OCI-M1 (cell line): ENCODE measurements at regions not wholly inside any gene's neighbourhood (a gene's known extent, or its start where the extent isn't known, plus 50 kb on each side); places are given as distances from the start of the nearest gene placed in this dataset.

Experiments
- DNase-seq: peaks from one replicate; lab custom pipeline; 2025; lab: John Stamatoyannopoulos, UW

DNA sequence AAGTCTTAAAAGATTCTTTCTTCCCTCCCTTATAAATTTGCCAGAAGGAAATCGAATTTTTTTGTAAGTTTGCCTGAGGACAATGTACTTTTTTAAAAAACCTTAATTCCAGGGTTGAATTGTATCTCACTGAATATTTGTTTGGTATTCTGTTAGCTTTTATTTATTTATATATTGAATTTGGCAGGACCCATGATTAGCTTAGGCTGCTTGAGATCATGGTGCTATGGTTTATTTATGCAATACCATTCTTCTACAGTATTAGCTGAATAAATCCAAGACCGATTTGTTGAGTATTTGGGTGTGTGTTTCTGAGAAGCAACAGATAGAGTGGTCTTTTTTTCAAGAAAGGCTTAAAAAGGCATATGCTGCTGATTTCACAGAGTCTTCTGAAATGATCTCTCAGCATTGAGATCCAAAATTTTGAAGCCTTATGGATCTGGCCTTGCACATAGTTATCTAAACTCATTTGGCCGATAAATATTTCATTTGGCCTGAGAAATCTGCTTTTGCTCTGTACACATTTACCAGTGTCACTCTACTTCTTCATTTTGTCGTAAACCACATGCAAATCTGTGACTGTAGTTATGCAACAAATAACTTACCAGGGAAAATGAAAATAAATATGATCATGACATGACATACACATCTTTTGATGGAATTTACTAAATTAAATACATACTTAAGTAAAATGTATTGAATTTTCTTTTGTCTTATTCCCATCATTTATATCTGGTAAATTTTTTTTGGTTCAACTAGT lies 265.8 kb upstream of the FLRT2 start:
- DNase-seq, result no peak

DNA sequence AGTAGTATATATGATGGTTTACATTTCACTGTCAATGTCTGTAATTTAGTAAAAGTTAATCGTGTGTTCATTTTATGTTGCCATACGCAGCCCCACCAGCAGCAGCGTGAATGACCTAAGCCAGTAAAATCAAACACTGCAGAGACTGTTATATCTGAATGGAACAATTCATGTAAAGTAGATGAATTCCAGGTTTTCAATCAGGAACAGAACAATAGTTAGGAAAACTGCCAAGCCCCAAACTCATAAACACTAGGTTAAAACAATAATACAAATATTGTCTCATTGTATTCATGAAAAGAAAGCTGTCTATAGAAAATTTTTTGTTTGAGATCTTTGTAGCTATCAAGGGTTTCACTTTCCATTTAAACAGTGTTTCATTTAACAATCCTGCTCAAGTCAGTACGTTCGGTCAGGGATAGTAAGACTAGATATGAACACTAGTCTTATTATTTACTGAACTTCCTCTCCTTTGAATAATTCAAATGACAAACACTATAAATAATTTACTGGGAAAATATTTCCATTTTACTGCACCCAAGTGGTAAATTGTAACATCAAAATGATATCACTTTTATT lies 256.8 kb upstream of the FLRT2 start:
- DNase-seq, result peak; percentile 74

DNA sequence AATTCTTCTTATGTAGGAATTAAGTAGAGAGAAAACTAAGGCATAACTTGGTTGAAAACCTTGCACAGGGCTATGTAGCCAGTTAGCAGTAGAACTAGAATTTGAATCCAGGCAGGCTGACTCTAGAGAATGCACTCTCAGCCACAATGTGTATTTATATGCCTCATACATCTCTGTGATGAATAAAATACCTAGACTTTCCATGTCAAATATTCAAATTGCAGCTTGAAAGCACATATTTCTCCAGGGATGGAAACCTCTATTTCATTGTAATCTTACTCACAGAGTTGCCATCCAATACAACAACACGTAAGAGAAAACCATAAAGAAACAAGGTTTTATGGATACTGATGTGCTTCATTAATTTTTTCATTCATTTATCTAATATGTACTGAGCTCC lies 256.0 kb upstream of the FLRT2 start:
- DNase-seq, result no peak

DNA sequence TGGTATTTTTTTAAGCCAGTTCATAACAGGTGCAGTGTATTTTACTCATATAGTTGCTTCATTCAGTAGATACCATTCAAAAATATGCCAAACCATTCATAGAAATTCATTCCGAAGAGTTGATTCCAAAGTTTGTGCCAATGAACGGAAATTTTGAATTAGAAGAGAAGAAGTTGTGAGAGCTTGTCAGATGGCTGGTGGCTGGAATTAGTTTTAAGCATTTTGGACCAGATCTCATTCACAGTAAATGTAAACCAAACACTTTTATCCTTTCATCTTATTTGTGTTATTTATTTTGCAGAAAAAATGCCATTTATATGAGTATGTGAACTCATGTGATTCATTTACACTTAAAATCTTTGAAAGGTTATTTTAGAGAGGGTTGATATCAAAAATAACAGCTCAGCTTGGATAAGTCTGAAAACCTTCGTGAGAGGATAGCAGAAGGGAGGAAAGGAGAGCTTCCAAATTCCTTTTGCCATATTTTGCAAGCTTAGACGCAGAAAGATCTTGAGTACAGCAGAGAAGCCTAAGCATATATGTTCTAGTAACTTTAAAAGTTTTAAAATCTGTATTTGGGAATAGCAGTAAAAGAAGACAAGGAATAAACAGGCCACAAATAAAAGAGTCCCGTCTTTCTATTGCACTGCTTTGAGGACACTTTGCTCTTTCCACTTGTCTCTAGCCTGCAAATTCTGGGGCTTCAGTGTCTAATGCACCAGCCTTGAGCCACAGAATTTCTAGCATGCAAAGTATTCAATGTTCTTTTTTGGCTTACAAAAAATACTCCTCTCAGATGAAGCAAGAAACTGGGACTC lies 253.6 kb upstream of the FLRT2 start:
- DNase-seq, result no peak

- no peak for DNase-seq
Observed at GRCh38 chr14:85276979-85277228, 253.0 kb upstream of the FLRT2 start.

DNA sequence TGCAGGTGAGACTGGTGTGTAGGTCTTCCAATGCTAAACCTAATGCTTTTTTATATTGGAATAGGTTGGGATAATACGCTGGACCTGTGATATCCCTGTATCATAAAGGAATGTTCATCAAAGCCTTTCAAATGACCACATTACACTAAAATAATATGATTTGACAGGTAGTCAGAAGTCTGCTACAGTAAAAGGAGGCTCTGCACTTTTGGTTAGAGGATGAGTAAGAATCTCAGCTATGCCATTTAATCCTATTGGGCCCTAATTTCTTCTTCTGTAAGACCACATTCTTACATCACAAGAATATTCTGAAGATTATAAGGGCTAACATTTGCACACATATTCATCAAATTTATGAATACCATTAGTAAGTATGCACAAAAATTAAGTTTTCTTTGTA lies 250.5 kb upstream of the FLRT2 start:
- no peak for DNase-seq

DNA sequence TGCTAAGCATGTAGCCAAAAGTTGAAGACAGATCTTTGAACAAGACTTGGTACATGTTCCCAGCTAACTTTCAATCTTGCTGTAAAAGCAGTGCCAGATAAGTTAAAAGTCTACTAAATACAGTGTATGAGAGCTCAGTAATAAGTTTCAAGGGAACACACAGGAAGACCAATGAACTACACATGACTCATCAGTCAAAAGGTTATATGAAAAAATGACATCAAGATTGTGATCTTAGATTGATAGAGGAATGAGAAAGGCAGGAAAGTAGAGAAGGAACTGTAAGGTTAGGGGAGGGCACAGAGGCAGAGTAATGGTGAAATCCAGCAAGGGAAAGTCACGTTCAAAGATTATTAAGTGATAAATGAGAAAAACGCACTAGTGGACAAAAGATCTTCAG lies 249.9 kb upstream of the FLRT2 start:
- DNase-seq, result no peak

- peak; percentile 48 for DNase-seq
Observed at GRCh38 chr14:85281921-85282320, 248.0 kb upstream of the FLRT2 start.

DNA sequence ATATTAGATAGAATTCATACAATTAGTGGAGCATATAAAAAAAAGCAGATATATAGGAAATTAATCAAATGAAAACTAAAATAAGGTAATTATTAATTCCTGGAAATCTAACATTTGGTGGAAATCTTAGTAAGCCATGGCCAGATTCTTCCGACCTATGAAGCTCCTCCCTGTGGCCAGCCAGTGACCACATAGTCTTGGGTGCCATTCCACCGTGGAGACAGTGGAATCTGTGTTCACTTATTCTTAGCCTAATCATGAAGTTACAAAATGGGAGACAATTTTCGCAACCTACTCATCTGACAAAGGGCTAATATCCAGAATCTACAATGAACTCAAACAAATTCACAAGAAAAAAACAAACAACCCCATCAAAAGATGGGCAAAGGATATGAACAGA lies 241.9 kb upstream of the FLRT2 start:
- DNase-seq, result no peak

GRCh38 chr14:85291731-85292130 lies 238.2 kb upstream of the FLRT2 start:
- DNase-seq, result no peak

GRCh38 chr14:85293612-85294234 lies 236.2 kb upstream of the FLRT2 start:
- DNase-seq, result peak; percentile 76

DNA sequence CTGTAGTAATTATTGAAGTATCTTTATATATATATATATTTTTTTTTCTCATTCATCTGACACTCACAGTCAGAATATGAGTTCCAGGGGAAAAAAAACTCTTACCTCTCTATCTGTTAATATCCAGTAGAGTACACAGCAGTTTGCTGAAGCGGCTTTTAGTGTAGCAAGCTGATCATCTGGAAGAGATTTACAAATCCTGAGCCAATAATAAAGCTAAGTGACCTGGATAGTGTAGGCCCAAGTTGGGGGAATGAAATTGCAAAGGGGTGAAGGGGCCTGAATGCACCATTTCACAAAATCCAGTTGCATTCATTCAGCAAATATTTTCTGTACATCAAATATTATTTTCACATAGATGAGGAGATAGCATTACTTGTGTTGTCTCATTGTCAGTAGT lies 234.6 kb upstream of the FLRT2 start:
- no peak for DNase-seq

DNA sequence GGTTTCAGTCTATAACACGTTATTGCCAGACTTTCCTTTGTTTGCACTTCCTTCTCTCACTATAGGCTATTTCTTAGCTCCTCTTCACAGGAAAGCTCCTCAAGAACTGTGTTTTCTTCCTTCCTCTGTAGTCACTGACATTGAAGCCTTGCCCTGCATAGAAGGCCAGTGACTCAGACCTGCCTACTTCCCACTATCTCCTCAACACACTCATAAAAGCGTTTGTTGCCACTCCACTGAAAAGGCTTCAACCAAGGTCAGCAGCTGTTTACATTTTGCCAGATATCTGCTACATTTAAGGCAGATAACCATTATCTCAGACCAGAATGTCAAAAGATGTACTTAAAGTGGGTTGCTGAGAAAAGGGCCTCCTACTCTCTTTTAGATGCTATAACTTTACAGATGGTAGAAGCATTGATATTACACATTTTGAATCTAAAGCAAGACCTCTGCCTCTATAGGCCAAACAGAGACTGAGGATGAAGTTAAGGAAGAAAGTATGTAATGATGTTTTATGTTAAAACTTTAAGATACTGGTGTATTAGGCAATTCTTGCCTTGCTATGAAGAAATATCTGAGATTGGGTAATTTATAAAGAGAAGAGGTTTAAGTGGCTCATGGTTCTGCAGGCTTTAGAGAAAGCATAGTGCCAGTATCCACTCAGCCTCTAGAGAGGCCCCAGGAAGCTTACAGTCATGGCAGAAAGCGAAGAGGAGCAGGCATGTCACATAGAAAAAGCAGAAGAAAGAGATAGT lies 233.3 kb upstream of the FLRT2 start:
- peak; percentile 83 for DNase-seq

- DNase-seq, result no peak
Observed at GRCh38 chr14:85300107-85300506, 229.8 kb upstream of the FLRT2 start.

- no peak for DNase-seq
Observed at GRCh38 chr14:85301506-85301905, 228.4 kb upstream of the FLRT2 start.

DNA sequence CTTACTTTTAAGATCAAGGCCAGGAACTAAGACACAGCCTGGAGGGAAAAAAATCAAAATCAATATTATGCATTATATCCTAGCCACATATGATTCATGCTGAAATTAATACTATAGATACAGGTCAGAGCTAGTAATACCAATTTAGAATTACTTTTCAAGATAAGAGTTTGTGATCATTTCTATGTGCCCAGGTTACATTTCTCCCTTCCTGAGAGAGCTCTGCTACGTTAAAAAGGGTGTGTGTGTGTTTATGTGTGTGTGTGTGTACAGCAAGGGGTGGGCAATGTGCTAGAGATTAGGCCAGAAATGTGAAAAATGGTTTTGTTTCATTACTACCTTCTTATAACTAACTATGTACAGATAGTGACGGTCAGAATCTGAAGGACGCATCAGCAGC lies 223.9 kb upstream of the FLRT2 start:
- DNase-seq, result no peak

DNA sequence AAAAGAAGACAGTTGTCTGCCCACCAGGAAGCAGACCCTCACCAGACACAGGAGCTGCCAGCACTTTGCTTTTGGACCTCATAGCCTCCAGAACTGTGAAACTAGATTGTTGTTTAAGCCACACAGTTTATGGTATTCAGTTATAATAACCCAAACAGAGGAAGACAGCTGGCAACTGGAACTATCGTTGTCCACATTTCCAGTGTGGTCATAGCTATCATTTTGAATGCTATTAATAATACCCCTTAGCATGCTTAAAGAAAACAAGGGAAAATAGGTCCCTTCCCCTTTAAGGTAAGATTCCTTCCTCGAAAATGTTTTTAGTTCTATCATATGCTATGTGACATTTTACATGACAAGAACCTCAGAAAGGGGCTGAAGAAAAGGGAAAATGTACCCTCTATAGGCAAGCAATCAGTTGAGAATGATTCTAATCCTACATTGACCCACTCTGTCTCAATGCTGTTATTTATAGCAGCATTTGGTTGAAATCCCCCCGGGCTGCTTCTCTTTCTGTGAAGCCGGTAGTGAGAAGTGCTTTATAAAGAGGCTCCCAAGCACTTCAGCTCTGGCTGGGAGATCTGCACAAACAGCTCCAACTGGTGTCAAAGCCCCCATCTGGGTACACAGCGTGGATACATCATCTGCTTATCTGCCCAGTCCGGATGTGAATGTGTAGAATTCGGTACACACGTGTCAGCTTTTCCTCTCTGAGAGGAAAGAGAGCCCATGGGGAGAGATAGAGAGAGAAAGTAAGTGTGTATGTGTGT lies 221.2 kb upstream of the FLRT2 start:
- DNase-seq, result peak; percentile 78

DNA sequence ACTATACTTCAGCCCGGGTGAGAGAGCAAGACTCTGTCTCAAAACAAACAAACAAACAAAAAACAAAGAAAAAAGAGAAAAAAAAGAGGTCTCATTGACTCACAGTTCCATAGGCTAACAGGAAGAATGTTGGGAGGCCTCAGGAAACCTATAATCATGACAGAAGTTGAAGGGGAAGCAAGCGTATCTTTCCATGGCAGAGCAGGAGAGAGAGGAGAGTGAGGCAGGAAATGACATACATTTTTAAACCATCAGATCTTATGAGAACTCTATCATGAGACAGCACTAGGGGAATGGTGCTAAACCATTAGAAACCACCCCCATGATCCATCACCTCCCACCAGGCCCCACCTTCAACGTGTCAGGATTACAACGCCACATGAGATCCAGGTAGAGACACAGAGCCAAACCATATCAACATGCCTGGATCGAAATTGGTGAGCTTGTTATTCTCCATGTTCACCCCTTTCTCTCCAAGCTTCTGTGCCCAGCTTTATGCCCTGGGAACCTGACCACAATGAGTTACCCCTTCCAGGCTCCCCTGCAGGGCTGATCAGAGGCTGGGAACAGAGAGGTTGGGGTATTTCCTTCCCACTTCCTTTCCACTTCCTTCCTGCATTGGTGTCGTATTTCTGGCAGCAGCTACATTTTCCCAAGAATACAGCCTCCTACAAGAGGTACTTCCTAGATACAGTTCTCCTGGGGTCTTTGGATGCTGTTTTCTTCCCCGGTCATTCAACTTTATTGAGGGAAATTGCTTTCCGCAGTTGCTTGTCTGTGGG lies 219.3 kb upstream of the FLRT2 start:
- DNase-seq, result no peak

GRCh38 chr14:85313560-85314207 lies 216.3 kb upstream of the FLRT2 start:
- DNase-seq, result no peak

- no peak for DNase-seq
Observed at GRCh38 chr14:85315290-85315689, 214.7 kb upstream of the FLRT2 start.
